Gastrocnemius medialis (tissue), 4 donors: ENCODE measurements at regions not wholly inside any gene's neighbourhood (a gene's known extent, or its start where the extent isn't known, plus 50 kb on each side); places are given as distances from the start of the nearest gene placed in this dataset.

Source experiments
- CTCF ChIP-seq, 5 experiments: fragments of 450-650 bp in 3 of 5; fragments of 200-600 bp in 2 of 5; sonication (generic) in 2 of 5; IDR thresholded peaks in 4 of 5; conservative IDR thresholded peaks in 1 of 5; 1 replicate in 4 of 5; 2 replicates in 1 of 5; pipeline ENCODE4 v1.5.1; 2016 to 2019; ENCODE audit warnings: antibody characterized with exemption in 5 of 5, mild to moderate bottlenecking in 3 of 5, moderate library complexity in 3 of 5
- POLR2A ChIP-seq, 2 donors: fragments of 450-650 bp; IDR thresholded peaks; one replicate each; pipeline ENCODE4 v1.6.1; 2017; ENCODE audit warnings: antibody characterized with exemption in 2 of 2, mild to moderate bottlenecking in 2 of 2, moderate library complexity in 2 of 2

DNA sequence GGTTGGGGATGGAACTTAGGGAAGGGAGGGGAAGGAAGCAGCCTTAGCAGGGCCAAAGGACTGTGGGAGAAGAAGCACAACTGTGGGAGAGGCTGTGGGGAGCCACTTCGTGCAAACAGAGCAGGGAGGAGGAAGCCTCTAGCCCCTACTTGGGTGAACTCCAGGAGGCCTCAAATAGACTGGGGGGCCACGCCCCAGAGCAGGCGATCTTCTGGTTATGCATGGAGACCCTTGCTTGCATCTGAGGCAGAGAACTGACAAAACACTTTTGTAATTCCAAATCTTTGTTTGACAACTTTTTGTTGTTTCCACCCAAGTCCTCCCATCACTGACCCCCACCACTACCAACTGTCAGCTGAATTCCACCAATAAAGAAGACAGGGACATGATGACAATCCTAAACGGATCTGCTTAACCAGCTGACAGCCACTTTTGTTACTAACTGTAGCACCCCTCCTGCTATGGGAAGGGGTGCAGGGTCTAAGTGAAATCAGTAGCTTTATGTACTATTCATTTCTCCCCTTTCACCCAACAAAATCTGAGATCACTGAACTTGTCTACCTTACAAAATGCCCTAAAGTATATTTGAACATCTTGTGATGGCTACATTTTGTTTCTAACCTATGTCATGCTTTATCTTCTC is 80.5 kb upstream of the CPO start:
- TF ChIP-seq POLR2A (IDR thresholded peaks at IDR 0.05) (no peak), CTCF (IDR thresholded peaks at IDR 0.05 in 4 of 5, conservative IDR thresholded peaks at IDR 0.05 in 1 of 5) (no peak)
